ENCODE measurements at regions not wholly inside any gene's neighbourhood (a gene's known extent, or its start where the extent isn't known, plus 50 kb on each side); places are given as distances from the start of the nearest gene placed in this dataset.
"Not testable (repeated sequence)": the region's sequence is repeated elsewhere in the genome, so short reads cannot be mapped to it uniquely, and the experiment has no call there.

GRCh38 chrX:106284431-106285025 is 116.4 kb downstream of the PWWP3B start:
- intact Hi-C loops (cut with DNase I): no loop called here
- no peaks in the 10 kb centered on the region for H3K27me3 ChIP-seq (ENCODE audit: low read depth)
- ATAC-seq (no peak), DNase-seq (no peak)
- no peaks in the 10 kb centered on the region for H3K9me3 ChIP-seq
- TF ChIP-seq CTCF (IDR thresholded peaks at IDR 0.05): no peak
- H3K4me1 ChIP-seq: no peaks in the 10 kb centered on the region
- no peak overlapping the region for H3K27ac ChIP-seq
- no peaks in the 10 kb centered on the region for H3K36me3 ChIP-seq
- no peak overlapping the region for H3K4me3 ChIP-seq

GRCh38 chrX:106286053-106286650 is 118.0 kb downstream of the PWWP3B start:
- ATAC-seq: no peak

GRCh38 chrX:106290778-106291177 is 122.7 kb downstream of the PWWP3B start:
- DNase-seq; H3K4me1 ChIP-seq; H3K9me3 ChIP-seq; ATAC-seq; H3K27ac ChIP-seq; H3K27me3 ChIP-seq (ENCODE audit: low read depth); intact Hi-C loops (cut with DNase I); H3K36me3 ChIP-seq; H3K4me3 ChIP-seq: not testable (repeated sequence)

More at GRCh38 chrX:106286053-106286650, 118.0 kb downstream of the PWWP3B start:
- Histone ChIP-seq H3K4me3 (no peak overlapping the region), H3K9me3 (no peaks in the 10 kb centered on the region), H3K36me3 (no peaks in the 10 kb centered on the region), H3K27me3 (ENCODE audit: low read depth) (no peaks in the 10 kb centered on the region), H3K4me1 (no peaks in the 10 kb centered on the region), H3K27ac (no peak overlapping the region)
- no peak for TF ChIP-seq CTCF (IDR thresholded peaks at IDR 0.05)
- DNase-seq: no peak
- intact Hi-C loops (cut with DNase I): no loop called here

- H3K4me3 ChIP-seq; H3K4me1 ChIP-seq; H3K9me3 ChIP-seq; ATAC-seq; H3K27me3 ChIP-seq (ENCODE audit: low read depth); H3K27ac ChIP-seq; H3K36me3 ChIP-seq; DNase-seq; intact Hi-C loops (cut with DNase I): not testable (repeated sequence)
These were observed 123.8 kb downstream of the PWWP3B start for GRCh38 chrX:106291779-106292390.

- DNase-seq (no peak), ATAC-seq (no peak)
- no peak for TF ChIP-seq CTCF (IDR thresholded peaks at IDR 0.05)
- Histone ChIP-seq H3K9me3 (no peaks in the 10 kb centered on the region), H3K4me1 (no peaks in the 10 kb centered on the region), H3K27me3 (ENCODE audit: low read depth) (no peaks in the 10 kb centered on the region), H3K27ac (no peak overlapping the region), H3K36me3 (no peaks in the 10 kb centered on the region), H3K4me3 (no peak overlapping the region)
- intact Hi-C loops (cut with DNase I): no loop called here
These were observed 132.1 kb downstream of the PWWP3B start for GRCh38 chrX:106300239-106300638.

GRCh38 chrX:106300656-106301055 is 132.6 kb downstream of the PWWP3B start:
- ATAC-seq (no peak), DNase-seq (no peak)
- Histone ChIP-seq H3K27ac (no peak overlapping the region), H3K4me1 (no peaks in the 10 kb centered on the region), H3K36me3 (no peaks in the 10 kb centered on the region), H3K9me3 (no peaks in the 10 kb centered on the region), H3K4me3 (no peak overlapping the region), H3K27me3 (ENCODE audit: low read depth) (no peaks in the 10 kb centered on the region)
- no peak for TF ChIP-seq CTCF (IDR thresholded peaks at IDR 0.05)
- intact Hi-C loops (cut with DNase I): no loop called here

Measured in lower lobe of right lung (tissue), 2 donors.